ENCODE measurements at regions not wholly inside any gene's neighbourhood (a gene's known extent, or its start where the extent isn't known, plus 50 kb on each side); places are given as distances from the start of the nearest gene placed in this dataset.

DNA sequence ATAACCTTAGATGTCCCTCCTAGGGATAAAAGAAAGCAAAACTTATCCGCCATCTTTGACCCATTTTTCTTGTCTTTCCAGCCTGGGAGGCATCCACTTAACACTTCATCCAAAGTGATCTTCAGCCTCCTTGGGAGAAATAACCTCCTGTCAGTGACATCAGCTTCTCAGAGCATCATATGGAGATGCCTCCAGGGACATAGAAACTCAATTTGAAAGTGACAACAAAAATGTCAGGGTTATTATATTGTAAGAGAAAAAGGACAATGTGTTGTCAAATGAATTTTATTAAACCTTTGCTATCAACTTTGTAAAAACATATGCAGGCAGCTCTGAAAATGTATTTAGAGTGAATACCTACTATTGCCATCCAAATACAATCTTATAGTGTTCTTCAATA lies 371.2 kb upstream of the ADARB2 start:
- TF ChIP-seq, protein P1, sequence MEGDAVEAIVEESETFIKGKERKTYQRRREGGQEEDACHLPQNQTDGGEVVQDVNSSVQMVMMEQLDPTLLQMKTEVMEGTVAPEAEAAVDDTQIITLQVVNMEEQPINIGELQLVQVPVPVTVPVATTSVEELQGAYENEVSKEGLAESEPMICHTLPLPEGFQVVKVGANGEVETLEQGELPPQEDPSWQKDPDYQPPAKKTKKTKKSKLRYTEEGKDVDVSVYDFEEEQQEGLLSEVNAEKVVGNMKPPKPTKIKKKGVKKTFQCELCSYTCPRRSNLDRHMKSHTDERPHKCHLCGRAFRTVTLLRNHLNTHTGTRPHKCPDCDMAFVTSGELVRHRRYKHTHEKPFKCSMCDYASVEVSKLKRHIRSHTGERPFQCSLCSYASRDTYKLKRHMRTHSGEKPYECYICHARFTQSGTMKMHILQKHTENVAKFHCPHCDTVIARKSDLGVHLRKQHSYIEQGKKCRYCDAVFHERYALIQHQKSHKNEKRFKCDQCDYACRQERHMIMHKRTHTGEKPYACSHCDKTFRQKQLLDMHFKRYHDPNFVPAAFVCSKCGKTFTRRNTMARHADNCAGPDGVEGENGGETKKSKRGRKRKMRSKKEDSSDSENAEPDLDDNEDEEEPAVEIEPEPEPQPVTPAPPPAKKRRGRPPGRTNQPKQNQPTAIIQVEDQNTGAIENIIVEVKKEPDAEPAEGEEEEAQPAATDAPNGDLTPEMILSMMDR (IDR thresholded peaks at IDR 0.05) = no peak
- TF ChIP-seq POLR2A (IDR thresholded peaks at IDR 0.05) = no peak
- H3K27ac ChIP-seq = no peak overlapping the region
- no peak for DNase-seq
- no peaks in the 10 kb centered on the region for H3K27me3 ChIP-seq
- H3K9me3 ChIP-seq = no peaks in the 10 kb centered on the region
- ATAC-seq = no peak
- intact Hi-C loops (cut with DNase I) = no loop called here
- no CpG with 5 or more reads among the region's 1 CpG for WGBS (ENCODE audit: insufficient coverage, low coverage, low lambda C conversion rate, missing lambda C conversion rate)
- H3K36me3 ChIP-seq = no peaks in the 10 kb centered on the region
- no peaks in the 10 kb centered on the region for H3K4me1 ChIP-seq
- H3K4me3 ChIP-seq = no peak overlapping the region

DNA sequence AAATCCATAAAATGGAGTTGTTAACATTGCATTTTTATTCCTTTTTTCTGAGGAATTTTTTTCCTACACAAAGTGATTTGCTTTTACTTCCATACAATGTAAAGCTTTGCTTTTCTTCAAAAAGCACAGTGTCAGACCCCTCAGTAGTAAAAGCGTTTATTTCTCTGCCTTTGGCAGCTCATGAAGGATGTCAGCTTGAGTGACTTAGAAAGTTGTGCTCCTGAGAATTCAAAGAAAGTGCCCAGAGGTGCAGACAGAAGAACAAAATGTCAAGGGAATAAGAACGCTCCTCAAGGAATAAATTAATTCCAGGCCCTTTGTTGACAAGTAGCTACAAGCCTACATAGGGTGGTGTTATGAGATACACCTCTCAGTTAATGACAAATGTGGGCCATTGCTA lies 369.3 kb upstream of the ADARB2 start:
- no peak for DNase-seq
- ATAC-seq = no peak
- no peak overlapping the region for H3K27ac ChIP-seq
- TF ChIP-seq, protein P1 (IDR thresholded peaks at IDR 0.05) = no peak
- TF ChIP-seq POLR2A (IDR thresholded peaks at IDR 0.05) = no peak
- 64% methylated on average over 2 of the region's 2 CpGs for WGBS (ENCODE audit: insufficient coverage, low coverage, low lambda C conversion rate, missing lambda C conversion rate)
- H3K4me3 ChIP-seq = no peak overlapping the region
- H3K4me1 ChIP-seq = no peaks in the 10 kb centered on the region
- H3K36me3 ChIP-seq = no peaks in the 10 kb centered on the region
- no peaks in the 10 kb centered on the region for H3K9me3 ChIP-seq
- intact Hi-C loops (cut with DNase I) = no loop called here
- H3K27me3 ChIP-seq = no peaks in the 10 kb centered on the region

GRCh38 chr10:2099321-2099720 lies 362.0 kb upstream of the ADARB2 start:
- no peak for TF ChIP-seq POLR2A (IDR thresholded peaks at IDR 0.05)
- TF ChIP-seq, protein P1 (IDR thresholded peaks at IDR 0.05) = no peak
- Histone ChIP-seq H3K27me3 (no peaks in the 10 kb centered on the region), H3K36me3 (no peaks in the 10 kb centered on the region), H3K4me3 (no peak overlapping the region), H3K27ac (no peak overlapping the region), H3K4me1 (no peaks in the 10 kb centered on the region), H3K9me3 (no peaks in the 10 kb centered on the region)
- DNase-seq (no peak), ATAC-seq (no peak)
- 83% methylated on average over 14 of the region's 16 CpGs for WGBS (ENCODE audit: insufficient coverage, low coverage, low lambda C conversion rate, missing lambda C conversion rate)
- intact Hi-C loops (cut with DNase I) = no loop called here

- no peak overlapping the region for H3K27ac ChIP-seq
- no peaks in the 10 kb centered on the region for H3K4me1 ChIP-seq
- ATAC-seq (no peak), DNase-seq (no peak)
- H3K36me3 ChIP-seq = no peaks in the 10 kb centered on the region
- no peaks in the 10 kb centered on the region for H3K27me3 ChIP-seq
- H3K4me3 ChIP-seq = no peak overlapping the region
- intact Hi-C loops (cut with DNase I) = no loop called here
- 95% methylated on average over 4 of the region's 10 CpGs for WGBS (ENCODE audit: insufficient coverage, low coverage, low lambda C conversion rate, missing lambda C conversion rate)
- H3K9me3 ChIP-seq = no peaks in the 10 kb centered on the region
- TF ChIP-seq, protein P1 (IDR thresholded peaks at IDR 0.05) = no peak
- TF ChIP-seq POLR2A (IDR thresholded peaks at IDR 0.05) = no peak
These were observed 360.6 kb upstream of the ADARB2 start for GRCh38 chr10:2097937-2098336.

DNA sequence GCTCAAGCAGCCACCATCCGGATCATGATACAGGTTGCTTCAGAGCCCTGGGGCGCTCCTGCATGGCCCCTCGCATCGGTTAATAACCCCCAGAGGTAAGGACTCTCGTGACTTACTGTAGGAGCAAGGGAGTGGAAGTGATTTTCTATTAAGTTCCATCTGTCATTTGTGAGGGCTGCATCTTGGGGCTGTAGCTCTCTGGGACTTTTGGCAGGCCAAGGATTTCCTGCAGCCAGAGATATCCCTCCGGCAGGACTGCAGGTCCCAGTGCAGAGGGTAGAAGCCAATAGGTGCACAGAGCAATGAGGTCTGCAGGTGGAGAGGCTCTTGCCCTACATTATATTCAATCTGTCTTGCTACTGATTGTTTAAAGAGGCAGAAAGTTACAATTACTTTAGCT lies 356.8 kb upstream of the ADARB2 start:
- WGBS (ENCODE audit: insufficient coverage, low coverage, low lambda C conversion rate, missing lambda C conversion rate) = 83% methylated on average over 5 of the region's 6 CpGs
- TF ChIP-seq, protein P1 (IDR thresholded peaks at IDR 0.05) = no peak
- no peak for TF ChIP-seq POLR2A (IDR thresholded peaks at IDR 0.05)
- no peak overlapping the region for H3K4me3 ChIP-seq

More for the DNA sequence above, 356.8 kb upstream of the ADARB2 start:
- no peaks in the 10 kb centered on the region for H3K9me3 ChIP-seq
- H3K36me3 ChIP-seq = no peaks in the 10 kb centered on the region
- no peaks in the 10 kb centered on the region for H3K4me1 ChIP-seq
- no peak overlapping the region for H3K27ac ChIP-seq
- ATAC-seq (no peak), DNase-seq (no peak)
- H3K27me3 ChIP-seq = no peaks in the 10 kb centered on the region
- intact Hi-C loops (cut with DNase I) = no loop called here

Measured in right lobe of liver (tissue), 6 donors.